ENCODE measurements at regions not wholly inside any gene's neighbourhood (a gene's known extent, or its start where the extent isn't known, plus 50 kb on each side); places are given as distances from the start of the nearest gene placed in this dataset.

GRCh38 chr7:54153462-54153861 lies 388.7 kb upstream of the VSTM2A start:
- H3K27ac ChIP-seq (ENCODE audit: insufficient read depth, low read depth, low read length): no peak overlapping the region
- H3K4me1 ChIP-seq (ENCODE audit: control insufficient read depth, extremely low read depth, insufficient read depth, low read length): no peaks in the 10 kb centered on the region
- H4K20me1 ChIP-seq (replicated peaks; ENCODE audit: control insufficient read depth, extremely low read depth, insufficient read depth, low read length): no peaks in the 10 kb centered on the region
- H3K9ac ChIP-seq (replicated peaks; ENCODE audit: extremely low read depth, insufficient read depth, low read length): no peak overlapping the region
- intact Hi-C loops (cut with micrococcal nuclease) (loop anchor here (1.0 kb wide), 1 partner anchor 38 kb away; no protein-coding TSS in a partner anchor), dilution Hi-C loops (cut with MboI; ENCODE audit: extremely low pct_ligation_motif_present, low sequenced_read_pairs) (no loop called here)
- no peak for FAIRE-seq
- no peaks in the 10 kb centered on the region for H3K27me3 ChIP-seq (ENCODE audit: control insufficient read depth in 2 of 2, insufficient read depth in 2 of 2, low read length in 2 of 2)
- ChIA-PET POLR2A (no interaction called here), CTCF (no interaction called here)
- H3K4me3 ChIP-seq (replicated peaks in 1 of 3; ENCODE audit: insufficient read depth in 1 of 3, low read depth in 1 of 3, low read length in 3 of 3): no peak overlapping the region
- H3K79me2 ChIP-seq (ENCODE audit: control insufficient read depth, insufficient read depth, low read length): no peaks in the 10 kb centered on the region
- BruUV-seq (replicated peaks): no TSS peak
- no peak for TF ChIP-seq MYC (IDR thresholded peaks at IDR 0.05; ENCODE audit: low read depth, low read length)
- TF ChIP-seq POLR2AphosphoS5 (IDR thresholded peaks at IDR 0.05; ENCODE audit: insufficient read depth, low read depth, low read length): no peak
- TF ChIP-seq EZH2 (IDR thresholded peaks at IDR 0.05; ENCODE audit: borderline replicate concordance, low read depth, low read length, severe bottlenecking): no peak
- TF ChIP-seq JUN (IDR thresholded peaks at IDR 0.05; ENCODE audit: borderline replicate concordance, insufficient read depth, insufficient read length, low read depth): no peak
- H3K9me3 ChIP-seq (replicated peaks; ENCODE audit: control insufficient read depth, insufficient read depth, low read length): peaks cover 7% of the 10 kb centered on the region
- H2AFZ ChIP-seq (ENCODE audit: low read depth, low read length): no peak overlapping the region
- H3K9me1 ChIP-seq (replicated peaks; ENCODE audit: control insufficient read depth, extremely low read depth, insufficient read depth, low read length): no peaks in the 10 kb centered on the region
- H3K36me3 ChIP-seq (ENCODE audit: control insufficient read depth in 2 of 2, extremely low read depth in 1 of 2, insufficient read depth in 2 of 2, low read length in 2 of 2): no peaks in the 10 kb centered on the region
- no peak overlapping the region for H3K4me2 ChIP-seq (ENCODE audit: insufficient read depth, low read length)
- DNase-seq (ENCODE audit: low read depth, low spot score): no peak

GRCh38 chr7:54159088-54159487 lies 383.1 kb upstream of the VSTM2A start:
- DNase-seq (ENCODE audit: low read depth, low spot score) (no peak), FAIRE-seq (no peak)
- H3K79me2 ChIP-seq (ENCODE audit: control insufficient read depth, insufficient read depth, low read length): no peaks in the 10 kb centered on the region
- no peak overlapping the region for H2AFZ ChIP-seq (ENCODE audit: low read depth, low read length)
- dilution Hi-C loops (cut with MboI; ENCODE audit: extremely low pct_ligation_motif_present, low sequenced_read_pairs): no loop called here
- no peak overlapping the region for H3K27ac ChIP-seq (ENCODE audit: insufficient read depth, low read depth, low read length)
- H3K4me3 ChIP-seq (replicated peaks in 1 of 3; ENCODE audit: insufficient read depth in 1 of 3, low read depth in 1 of 3, low read length in 3 of 3): no peak overlapping the region
- no peaks in the 10 kb centered on the region for H3K4me1 ChIP-seq (ENCODE audit: control insufficient read depth, extremely low read depth, insufficient read depth, low read length)
- H3K9me1 ChIP-seq (replicated peaks; ENCODE audit: control insufficient read depth, extremely low read depth, insufficient read depth, low read length): no peaks in the 10 kb centered on the region
- no peaks in the 10 kb centered on the region for H3K27me3 ChIP-seq (ENCODE audit: control insufficient read depth in 2 of 2, insufficient read depth in 2 of 2, low read length in 2 of 2)
- no peak overlapping the region for H3K4me2 ChIP-seq (ENCODE audit: insufficient read depth, low read length)
- POLR2A ChIA-PET: no interaction called here
- no TSS peak for BruUV-seq (replicated peaks)
- no peak overlapping the region for H3K9ac ChIP-seq (replicated peaks; ENCODE audit: extremely low read depth, insufficient read depth, low read length)
- intact Hi-C loops (cut with micrococcal nuclease): no loop called here
- no peaks in the 10 kb centered on the region for H3K36me3 ChIP-seq (ENCODE audit: control insufficient read depth in 2 of 2, extremely low read depth in 1 of 2, insufficient read depth in 2 of 2, low read length in 2 of 2)
- peaks cover 3% of the 10 kb centered on the region for H3K9me3 ChIP-seq (replicated peaks; ENCODE audit: control insufficient read depth, insufficient read depth, low read length)
- no peak for TF ChIP-seq GATA2 (IDR thresholded peaks at IDR 0.05; ENCODE audit: insufficient read depth, insufficient read length, low read depth, low read length)
- no peak for TF ChIP-seq JUN (IDR thresholded peaks at IDR 0.05; ENCODE audit: borderline replicate concordance, insufficient read depth, insufficient read length, low read depth)
- TF ChIP-seq POLR2A (IDR thresholded peaks at IDR 0.05; ENCODE audit: low read depth, low read length): no peak
- no peaks in the 10 kb centered on the region for H4K20me1 ChIP-seq (replicated peaks; ENCODE audit: control insufficient read depth, extremely low read depth, insufficient read depth, low read length)
- CTCF ChIA-PET: no interaction called here

Data from endothelial cell of umbilical vein (primary cell).